Activated CD4-positive, alpha-beta T cell treated with anti-CD3 and anti-CD28 coated beads, Interleukin-2, amount 50 U/mL, for 1 hour (primary cell): ENCODE measurements at regions not wholly inside any gene's neighbourhood (a gene's known extent, or its start where the extent isn't known, plus 50 kb on each side); places are given as distances from the start of the nearest gene placed in this dataset.

Source experiments
- DNase-seq: peaks from one replicate; pipeline ENCODE4 v3.0.0-alpha.2; 2020

DNA sequence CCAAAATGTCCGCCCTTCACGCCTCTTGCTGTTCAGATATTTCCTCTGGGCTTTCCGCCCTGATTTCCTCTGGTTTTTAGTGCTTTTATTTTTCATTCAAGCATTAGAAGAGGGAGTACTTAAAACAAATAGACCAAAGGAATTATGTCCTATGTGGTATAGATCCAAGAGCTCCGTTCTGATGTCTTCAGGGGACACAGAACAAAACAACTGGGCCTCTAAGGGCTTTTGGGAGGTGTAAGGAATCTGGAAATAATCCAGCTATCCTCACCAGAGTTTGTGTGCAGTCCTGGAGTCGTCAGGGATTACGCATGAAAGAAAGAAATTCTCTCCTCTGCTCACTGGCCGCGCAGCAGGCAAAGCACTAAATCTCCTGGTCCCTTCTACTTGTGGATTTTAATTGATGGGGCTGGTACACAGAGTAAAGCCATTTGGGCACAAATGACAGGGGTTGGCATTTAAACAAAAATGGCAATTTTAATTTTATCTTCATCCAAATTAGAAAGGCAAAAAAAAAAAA, 999.2 kb downstream of the ADGRL3 start:
- no peak for DNase-seq

DNA sequence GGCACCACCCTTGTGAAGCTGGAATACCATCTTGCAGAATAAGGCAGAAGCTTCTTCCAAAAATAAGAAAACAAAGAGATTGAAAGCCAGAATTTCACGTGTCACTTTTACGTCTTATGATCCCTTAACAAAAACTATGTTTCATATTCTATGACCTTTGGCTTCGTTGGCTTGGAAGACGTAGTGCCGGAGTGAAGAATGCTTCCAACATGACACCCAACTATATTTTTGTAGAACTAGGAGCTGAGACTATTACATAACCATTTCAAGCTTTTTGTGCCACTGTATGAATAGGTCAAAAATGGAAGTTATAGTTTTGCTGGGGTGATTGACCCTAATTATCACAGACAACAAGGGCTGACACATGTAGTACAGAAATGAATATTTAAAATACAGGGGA, 996.2 kb downstream of the ADGRL3 start:
- no peak for DNase-seq

DNA sequence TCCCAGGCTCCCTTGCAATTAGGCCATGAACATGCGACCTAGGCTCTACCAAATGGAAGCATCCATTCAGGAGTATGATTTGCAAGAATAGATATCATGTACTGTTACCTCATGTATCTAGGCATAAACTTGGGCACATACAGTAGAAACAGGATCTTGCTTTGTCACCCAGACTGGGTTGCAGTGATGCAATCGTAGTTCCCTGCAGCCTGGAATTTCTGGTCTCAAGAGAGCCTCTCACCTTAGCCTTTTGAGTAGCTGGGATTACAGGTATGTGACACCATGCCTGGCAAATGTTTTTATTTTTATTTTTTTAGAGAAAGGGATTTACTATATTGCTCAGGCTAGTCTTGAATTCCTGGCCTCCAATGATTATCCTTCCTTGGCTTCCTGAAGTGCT, 994.2 kb downstream of the ADGRL3 start:
- DNase-seq: no peak

DNA sequence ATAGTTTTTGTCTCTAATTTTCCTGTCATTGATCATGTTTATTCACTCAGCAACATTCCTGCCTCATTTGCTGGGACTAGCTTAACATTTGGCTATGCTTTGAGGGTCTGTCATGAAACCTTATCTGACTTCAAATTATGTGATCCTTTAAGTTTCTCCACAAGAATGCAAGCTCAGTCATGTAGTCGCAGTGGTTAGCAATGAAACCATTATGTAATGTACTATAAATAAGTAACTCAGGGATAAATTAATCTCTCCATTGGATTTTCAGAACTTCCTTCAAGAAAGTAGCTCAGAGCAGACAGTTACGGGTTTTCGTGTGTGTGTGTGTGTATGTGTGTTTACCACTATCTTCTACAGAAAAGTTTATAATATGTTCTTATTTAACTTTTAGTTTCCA, 993.6 kb downstream of the ADGRL3 start:
- no peak for DNase-seq

DNA sequence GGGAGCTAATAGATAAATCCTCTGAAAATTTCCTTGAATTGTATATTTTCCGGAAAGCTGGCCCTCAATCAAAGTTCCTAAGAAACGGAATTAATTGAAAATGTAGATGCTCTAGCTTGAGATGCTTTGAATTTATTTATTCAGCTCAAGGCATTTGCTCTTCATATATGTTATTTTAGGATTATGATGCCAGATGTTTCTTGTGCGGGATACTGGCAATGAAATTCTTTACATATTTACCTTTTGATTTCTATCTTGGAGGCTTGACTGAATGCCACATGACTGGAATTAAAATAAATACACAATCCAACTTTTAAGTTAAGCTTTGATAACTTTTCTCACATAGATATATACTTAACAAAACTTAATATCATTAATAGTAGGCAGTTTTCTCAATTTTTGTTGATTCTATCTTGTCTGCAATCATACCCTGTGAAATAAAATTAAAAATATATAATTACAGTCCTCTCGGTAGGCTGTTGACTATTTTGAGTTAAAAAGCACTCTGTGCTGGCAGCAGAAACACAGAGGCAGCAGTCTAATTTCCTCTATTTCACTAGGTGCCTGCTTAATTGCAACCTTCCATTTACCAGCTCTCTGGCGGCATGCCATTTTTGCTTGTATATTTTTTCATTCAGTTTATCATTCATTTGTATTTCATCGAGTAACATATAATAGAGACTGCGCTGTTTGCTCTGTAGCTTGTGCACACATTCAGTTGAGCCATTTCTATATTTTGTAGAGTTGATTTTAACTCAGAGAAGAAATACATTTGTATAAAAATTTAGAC, 991.5 kb downstream of the ADGRL3 start:
- no peak for DNase-seq

DNA sequence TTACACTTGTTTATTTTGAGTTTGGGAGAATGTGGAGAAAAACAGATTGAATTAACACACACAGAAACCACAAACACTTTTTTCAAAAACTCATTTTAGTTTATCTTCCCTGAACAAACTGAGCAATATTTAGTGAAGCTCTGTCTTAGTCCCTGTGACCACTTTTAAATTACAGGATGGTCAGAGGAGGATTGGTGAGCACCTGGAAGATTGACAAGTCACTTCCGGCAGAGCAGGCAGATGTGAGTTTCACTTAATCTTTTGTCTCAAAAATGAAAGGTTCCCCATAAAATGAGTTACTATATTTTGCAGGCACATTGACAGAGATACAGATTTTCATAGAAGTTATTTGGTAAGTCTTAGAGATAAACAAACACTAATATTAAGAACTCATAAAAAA, 970.1 kb downstream of the ADGRL3 start:
- DNase-seq: no peak

DNA sequence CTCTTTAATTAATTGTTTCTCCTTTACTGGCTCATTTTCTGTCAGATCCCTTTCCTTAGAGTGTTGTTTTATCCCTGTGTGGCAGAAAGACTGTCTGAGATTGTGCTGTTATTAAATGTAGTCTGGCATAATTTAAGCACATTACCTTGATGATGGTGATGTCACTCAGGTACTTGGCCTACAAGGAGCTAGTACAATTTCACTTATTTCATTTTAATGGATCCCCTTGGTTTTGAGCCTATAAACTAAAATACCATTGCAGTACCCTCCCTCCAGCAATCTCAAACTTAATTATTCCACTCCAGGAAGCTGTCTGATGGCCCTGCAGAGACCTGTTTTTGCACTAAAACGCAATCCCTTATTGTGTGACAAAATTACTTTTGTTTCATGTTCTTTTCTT, 968.6 kb downstream of the ADGRL3 start:
- DNase-seq: no peak

DNA sequence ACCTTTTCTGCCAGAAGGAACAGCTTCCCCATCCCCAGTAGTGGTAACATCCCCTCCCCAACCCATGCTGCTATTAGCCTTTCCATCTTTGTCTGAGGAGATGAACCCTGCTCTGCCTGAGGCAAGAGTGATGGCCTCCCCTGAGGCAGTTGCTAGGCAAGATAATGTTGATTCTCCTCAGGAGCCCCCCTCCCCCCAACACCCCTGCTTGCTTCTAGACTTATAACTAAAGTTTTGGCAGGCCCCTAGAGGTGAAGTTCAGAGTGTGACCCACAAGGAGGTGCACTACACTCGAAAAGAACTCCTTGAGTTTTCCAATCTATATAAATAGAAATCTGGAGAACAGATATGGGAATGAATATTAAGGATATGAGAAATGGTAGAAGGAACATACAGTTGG, 962.5 kb downstream of the ADGRL3 start:
- no peak for DNase-seq

DNA sequence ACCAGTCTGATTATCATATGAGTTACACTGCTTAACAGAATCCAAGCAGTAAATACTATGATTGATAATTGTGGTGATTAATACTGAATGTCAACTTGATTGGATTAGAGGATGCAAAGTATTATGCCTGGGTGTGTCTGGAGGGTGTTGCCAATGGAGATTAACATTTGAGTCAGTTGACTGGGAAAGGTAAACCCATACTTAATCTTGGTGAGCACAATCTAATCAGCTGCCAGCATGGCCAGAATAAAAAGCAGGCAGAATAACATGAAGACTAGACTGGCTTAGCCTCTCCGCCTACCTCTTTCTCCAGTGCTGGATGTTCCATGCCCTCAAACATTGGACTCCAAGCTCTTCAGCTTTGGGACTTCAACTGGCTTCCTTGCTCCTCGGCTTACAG, 961.3 kb downstream of the ADGRL3 start:
- no peak for DNase-seq

DNA sequence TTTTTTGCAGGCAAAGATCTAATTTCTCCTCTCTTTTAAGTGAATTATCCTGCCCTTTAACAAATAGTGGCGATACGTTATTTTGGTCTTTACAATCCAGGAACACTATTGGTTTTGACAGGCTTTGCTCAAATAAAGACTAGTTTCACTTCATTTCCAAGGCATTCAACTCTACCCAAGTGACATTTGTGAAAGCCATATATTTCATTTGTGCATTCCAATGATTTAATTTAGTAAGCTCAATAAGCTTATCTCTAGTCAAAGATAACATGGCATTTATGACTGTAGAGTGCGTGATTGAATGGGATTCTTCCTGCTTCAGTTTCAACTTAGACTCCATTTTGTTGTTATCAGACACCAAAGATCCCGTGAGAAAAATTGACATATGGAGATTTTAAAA, 959.8 kb downstream of the ADGRL3 start:
- no peak for DNase-seq

DNA sequence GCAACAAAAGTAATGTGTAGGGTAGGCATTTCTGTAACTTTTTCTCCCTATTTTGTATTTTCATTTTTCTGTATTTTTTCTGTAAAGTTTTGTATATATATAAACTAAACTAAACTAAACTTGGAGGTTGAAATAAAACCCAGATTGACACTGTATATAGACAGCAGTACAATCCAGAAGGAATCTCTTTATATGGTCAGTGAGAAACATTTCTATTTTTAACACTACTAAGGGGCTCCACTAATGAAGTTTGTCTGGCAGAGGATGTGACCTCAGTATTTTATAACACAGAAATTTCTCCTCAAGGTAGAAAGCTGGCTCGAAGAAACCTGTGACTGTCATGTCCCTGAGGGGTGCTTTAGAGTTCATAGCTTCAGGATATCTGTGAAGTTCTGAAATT, 959.2 kb downstream of the ADGRL3 start:
- no peak for DNase-seq

DNA sequence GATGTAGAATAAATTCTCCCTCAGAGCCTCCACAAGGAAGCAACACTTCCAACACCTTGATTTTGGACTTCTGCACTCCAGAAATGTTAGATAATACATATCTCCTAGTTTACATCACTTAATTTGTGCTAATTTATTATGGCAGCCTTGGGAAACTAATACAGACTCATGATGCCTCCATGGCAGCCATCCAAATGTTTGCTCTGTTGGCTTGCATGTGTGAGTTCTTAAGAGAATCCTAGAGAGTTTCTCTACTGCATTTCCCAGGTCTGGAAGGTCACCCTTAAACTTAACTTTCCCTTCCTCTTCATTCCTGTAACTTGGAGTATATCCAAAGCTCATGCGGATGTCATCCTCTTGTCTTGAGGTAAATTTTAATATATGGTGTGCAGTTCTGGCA, 956.1 kb downstream of the ADGRL3 start:
- DNase-seq: no peak

DNA sequence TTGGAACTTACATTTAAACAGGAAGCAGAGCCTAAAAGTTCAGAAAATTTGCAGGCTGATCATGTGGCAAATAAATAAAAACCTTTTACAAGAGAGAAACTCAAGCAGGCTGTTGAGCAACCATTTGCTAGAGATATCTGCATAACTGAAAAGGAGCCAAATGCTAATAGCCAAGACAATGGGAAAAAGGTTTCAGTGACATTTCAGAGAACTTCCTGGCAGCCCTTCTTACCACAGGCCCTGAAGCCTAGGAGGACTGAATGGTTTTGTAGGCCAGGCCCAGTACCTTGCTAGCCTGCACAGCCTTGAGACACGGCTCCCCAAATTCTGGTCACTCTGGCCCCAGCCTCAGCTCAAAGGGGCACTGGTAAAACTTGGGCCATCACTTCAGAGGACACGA, 945.1 kb downstream of the ADGRL3 start:
- DNase-seq: no peak

DNA sequence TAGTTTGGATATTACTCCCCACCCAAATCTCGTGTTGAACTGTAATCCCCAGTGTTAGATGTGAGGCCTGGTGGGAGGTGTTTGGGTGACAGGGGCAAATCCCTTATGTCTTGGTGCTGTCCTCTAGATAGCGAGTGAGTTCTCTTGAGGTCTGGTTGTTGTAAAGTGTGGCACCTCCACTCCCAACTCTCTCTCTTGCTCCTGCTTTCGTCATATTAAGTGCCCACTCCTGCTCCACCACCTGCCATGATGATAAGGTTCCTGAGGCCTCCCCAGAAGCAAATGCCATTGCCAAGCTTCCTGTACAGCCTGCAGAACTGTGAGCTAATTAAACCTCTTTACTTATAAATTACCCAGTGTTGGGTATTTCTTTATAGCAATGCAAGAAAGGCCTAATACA, 944.3 kb downstream of the ADGRL3 start:
- DNase-seq: no peak

DNA sequence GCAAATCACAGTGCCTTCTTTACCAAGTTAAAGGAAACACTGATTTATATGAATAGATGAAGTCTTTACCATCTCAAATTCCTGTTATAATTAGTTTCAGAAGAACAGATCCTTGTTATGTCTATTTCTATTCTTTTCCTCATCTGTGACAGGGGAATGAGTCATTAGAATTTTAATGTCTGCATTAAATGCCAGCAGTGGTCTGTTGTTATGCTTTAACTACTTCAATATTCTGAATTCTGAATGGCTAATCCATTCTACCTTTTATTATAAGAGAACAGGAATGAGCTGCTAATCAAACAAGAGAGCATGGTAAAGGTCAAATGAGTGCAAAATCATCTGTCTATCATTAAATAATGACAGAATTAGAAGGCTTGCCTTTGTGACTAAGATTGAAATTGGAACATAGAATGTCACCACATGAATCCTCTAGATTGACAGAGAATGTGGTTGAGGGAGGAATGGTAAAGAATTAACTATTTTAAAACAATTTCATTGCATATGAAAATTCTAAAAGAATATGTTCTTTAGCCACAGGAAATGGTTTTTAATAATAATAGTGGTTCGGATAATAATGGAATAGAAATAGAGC, 935.5 kb downstream of the ADGRL3 start:
- no peak for DNase-seq

DNA sequence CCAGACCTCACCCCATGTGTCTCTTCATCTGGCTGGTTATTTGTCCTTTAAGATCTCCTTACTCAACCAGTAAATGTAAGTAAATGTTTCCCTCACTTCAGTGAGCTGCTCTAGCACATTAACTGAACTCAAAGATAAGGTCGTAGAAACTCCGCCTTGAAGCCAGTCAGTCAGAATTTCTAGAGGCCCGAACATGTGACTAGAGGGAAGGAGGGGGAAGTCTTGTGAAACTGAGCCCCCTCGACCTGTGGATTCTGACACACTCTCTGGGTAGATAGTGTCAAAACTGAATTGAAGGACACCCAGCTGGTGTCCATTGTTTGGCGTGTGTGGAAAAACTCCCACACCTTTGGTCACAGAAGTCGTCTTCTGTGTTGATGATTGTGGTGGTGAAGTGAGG, 933.9 kb downstream of the ADGRL3 start:
- no peak for DNase-seq

DNA sequence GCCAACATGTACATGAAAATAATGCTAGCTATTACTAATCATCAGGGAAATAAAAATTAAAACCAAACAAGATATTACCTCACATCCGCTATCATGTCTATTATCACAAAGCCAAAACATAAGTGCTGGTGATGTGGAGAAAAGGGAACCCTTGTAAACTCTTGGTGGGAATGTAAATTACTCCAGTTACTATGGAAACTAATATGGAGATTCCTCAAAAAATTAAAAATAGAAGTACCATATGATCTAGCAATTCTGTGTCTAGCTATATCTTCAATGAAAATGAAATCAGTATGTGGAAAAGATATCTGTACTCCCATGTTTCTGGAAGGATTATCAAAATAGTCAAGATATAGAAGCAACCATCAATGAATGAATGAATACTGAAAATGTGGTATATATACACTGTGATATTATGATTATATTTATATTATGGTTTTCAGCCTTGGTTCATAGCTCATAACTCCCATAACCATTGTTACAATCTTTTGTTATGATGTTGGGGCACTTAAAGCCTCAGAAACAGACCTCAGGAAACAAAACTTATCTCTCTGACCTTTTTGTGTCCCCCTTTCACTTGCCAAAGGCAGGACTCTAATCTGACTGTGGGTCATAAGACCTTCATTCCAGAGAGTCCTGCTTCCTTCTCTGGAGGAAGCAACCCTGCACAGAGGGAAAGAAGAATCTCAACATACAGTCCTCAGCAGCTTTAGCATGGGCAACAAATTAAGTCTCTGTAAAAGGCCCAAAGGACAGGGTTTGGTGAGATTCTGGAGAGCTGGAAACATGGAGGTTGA, 933.2 kb downstream of the ADGRL3 start:
- no peak for DNase-seq

DNA sequence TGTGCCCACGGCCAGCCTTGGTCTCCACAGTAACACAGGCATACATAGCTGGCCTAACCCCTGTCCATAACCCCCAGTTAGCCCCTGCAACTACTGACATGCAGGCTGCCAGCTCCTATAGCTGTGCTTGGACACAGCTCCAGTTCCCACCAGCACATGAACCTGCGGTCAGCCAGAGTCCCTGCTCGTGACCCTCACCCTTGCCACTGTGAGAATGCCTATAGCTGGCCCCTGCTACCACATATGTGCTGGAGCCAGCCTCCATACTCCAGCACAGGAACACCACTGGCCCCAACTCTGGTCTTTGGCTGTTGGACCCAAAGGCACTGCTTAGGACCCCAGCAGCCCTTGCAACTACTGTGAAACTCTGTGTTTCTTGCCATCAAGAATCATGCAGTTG, 930.9 kb downstream of the ADGRL3 start:
- DNase-seq: no peak

DNA sequence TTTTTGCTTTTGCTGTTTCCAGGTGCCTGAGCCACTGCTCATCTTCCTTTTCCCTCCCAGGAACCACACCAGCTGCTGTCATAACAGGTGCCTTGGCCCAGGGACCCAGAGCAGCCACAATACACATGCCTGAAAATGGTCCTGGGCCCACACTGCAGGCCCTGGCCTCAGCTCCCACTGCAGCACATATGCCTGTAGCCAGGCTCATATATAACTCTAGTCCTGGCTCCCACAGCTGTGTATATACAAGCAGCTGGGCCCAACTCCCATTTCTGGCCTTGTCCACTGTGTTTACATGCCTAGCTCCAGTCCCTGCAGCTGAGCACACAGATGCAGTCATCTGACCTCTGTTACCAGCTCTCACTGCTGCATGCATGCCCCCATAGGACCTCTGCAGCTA, 930.5 kb downstream of the ADGRL3 start:
- DNase-seq: no peak

DNA sequence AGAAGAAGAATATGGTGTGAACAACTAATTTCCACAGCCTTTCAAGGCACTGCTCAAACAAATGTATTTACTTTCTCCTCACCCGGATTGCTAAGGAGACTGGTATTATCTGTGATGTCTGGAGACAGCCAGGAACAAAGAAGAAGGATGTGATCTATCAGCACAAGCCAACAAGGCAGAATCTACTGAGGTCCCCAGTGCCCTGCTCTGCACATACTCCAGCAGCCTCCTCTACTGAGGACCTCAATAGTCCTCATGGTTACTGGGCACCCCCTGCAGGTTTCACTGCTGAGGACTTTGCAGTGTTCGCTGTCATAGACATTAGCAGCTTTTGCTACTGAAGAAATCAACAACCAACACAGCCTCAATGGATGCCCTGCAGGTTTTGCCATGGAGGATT, 930.1 kb downstream of the ADGRL3 start:
- no peak for DNase-seq
